DMS 273 (cell line): ENCODE measurements at regions not wholly inside any gene's neighbourhood (a gene's known extent, or its start where the extent isn't known, plus 50 kb on each side); places are given as distances from the start of the nearest gene placed in this dataset.

ENCODE experiments used
- DNase-seq: peaks from one replicate; lab custom pipeline; 2025; ENCODE audit not compliant: unreplicated experiment; lab: John Stamatoyannopoulos, UW

GRCh38 chr10:33521904-33522303, 187.4 kb upstream of the NRP1 start:
- DNase-seq, result no peak

GRCh38 chr10:33521062-33521461, 186.6 kb upstream of the NRP1 start:
- no peak for DNase-seq

GRCh38 chr10:33520223-33520622, 185.8 kb upstream of the NRP1 start:
- no peak for DNase-seq

- no peak for DNase-seq
Observed at GRCh38 chr10:33519130-33519860, 184.8 kb upstream of the NRP1 start.

- no peak for DNase-seq
Observed at GRCh38 chr10:33510206-33510605, 175.7 kb upstream of the NRP1 start.

- DNase-seq, result peak; percentile 21
Observed at GRCh38 chr10:33509231-33509831, 174.9 kb upstream of the NRP1 start.

DNA sequence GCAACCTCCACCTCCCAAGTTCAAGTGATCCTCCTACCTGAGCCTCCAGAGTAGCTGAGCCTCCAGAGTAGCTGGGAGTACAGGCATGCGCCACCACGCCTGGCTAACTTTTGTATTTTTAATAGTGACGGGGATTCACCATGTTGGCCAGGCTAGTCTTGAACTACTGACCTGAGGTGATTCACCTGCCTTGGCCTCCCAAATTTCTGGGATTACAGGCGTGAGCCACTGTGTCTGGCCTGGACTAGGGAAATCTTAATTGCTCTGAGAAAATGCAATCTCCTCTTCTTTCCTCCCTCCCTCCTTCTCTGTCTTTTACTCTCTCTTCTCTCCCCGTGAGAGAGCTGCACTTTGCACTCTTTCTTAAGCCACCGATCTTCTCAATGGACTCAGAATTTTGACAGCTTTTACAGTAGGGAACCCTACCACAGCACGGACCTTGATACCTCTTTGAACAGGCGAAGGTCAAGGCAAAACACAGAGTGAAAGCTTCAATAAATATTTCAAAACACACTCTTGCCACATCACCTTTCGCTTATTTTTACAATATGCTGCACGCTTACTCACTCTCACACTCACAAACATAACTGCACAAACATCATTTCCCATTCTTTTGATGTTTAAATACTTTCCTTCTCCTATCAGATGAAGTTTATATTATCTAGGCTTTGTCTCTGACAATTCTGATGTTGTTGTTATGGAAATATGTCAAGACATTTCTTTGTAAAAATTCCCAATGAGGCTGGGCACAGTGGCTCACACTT, 173.4 kb upstream of the NRP1 start:
- no peak for DNase-seq

GRCh38 chr10:33506838-33507661, 172.6 kb upstream of the NRP1 start:
- DNase-seq, result no peak

DNA sequence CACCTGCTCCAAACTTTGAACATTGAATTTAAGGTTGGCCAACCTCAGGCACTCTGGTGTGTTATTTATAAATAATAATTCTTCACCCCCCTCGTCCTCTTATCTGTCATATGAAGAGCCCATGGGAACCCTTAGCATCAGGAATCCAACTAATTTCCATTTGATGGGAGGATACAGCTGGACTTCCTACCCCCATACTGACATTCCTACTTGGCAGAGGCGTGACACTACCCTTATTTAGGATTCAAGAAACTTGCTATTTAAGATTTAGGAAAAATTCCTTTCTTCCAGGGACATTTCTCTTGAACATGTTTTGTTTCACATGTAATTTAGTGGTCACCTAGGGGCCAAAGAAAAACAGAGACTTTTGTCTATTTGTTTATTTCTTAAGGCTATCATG, 171.9 kb upstream of the NRP1 start:
- no peak for DNase-seq

DNA sequence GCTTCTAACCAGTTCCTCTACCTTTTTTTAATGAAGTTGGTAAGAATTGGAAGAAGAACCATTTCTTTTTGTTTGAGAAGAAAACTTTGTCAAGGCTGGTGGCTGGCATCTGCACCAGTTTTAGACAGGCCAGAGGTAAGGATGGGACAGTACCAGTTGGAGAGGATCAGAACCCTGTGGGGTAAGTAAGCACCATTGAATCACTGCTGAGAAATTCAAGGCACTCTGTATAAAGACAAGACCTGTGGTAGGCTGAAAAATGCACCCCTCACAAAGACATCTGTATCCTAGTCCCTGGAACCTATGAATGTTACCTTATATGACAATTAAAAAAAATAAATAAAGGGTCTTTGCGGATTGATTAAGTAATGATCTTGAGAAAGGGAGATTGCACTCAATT, 166.7 kb upstream of the NRP1 start:
- DNase-seq, result no peak

DNA sequence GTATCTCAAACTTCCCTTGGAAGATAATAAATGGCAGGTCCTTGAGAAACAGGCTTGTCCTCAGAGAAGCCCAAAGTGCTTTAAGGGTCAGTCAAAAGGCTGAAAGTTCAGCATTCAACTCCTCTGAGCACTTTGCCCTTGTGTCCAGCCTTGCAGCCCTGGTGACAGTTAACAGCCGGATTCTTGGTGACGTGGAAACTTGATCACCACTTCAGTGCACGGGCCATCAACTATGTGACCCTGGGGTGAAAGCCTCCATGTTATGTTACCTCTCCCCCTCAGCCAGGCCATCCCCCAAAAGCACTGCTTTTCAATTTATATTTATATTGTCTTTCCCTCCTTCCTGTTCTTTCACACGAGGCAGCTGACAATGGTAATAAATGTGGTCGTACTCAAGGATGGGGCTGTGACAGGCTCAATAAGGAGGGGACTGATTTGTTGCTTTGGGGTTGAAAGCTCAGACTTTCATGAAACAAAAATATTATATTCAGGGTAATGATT, 164.0 kb upstream of the NRP1 start:
- no peak for DNase-seq

GRCh38 chr10:33497338-33497737, 162.9 kb upstream of the NRP1 start:
- no peak for DNase-seq

DNA sequence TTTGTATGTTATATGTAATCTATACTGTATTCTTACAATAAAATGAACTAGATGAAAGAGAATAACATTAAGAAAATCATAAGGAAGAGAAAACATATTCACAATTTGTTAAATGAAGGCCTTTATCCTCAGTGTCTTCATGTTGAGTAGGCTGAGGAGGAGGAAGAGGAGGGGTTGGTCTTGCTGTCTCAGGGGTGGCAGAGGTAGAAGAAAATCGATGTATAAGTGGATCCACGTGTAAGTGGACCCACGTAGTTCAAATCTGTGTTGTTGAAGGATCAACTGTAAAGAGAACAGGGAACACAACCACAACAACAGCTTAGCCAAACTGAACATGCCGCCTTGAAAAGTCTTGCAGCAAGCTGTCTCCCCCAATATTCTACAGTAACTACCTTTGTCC, 161.6 kb upstream of the NRP1 start:
- DNase-seq, result no peak

GRCh38 chr10:33494694-33495265, 160.3 kb upstream of the NRP1 start:
- DNase-seq, result no peak

GRCh38 chr10:33493978-33494377, 159.5 kb upstream of the NRP1 start:
- DNase-seq, result no peak

DNA sequence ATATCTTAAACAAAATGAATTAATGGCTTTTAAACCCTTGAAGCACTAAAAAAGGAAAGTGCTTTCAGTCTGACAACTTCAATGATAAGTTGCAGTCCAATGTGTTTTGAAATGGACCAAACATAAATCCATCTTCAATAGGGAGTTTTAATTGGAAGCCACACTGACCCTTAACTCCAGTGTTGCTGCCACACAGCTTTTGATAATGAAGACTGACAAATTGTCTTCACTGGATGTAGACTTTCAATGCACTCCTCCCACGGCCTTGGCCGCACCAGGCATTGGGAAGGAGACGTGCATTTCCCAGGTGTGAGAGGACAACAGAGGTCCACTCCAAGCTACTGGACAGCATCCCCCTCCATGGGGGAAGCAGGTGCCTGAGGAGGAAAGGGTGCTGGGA, 159.0 kb upstream of the NRP1 start:
- DNase-seq, result no peak

DNA sequence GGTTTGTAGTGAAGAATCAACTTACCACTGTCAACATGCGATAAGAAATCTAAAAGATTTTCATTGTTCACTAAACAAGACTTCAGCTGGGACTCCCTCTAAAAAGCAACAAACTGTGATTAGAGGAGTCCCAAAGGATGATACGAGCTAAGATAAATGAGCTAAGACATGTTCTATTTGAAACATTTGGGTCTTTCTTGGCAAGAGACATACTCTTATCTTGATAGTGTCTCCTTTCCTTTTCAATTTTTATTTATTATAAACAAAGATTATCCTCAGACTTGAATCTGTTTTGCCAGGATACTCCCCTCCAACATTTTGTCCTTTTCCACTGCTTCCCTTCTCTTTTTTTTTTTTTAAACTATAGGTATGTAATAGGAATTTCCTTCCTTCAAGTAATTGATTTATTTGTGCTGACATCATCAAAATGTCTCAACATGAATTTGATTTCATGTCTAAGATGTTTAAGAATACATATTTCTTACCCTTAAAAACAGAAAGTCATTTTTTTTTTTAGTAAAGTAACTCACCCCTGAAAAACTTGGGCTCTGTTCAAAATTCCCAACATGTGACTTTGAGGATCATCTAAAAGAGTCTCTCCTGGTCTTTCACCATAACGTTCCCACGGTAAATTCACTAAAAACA, 158.4 kb upstream of the NRP1 start:
- no peak for DNase-seq

GRCh38 chr10:33489501-33490176, 155.2 kb upstream of the NRP1 start:
- no peak for DNase-seq

DNA sequence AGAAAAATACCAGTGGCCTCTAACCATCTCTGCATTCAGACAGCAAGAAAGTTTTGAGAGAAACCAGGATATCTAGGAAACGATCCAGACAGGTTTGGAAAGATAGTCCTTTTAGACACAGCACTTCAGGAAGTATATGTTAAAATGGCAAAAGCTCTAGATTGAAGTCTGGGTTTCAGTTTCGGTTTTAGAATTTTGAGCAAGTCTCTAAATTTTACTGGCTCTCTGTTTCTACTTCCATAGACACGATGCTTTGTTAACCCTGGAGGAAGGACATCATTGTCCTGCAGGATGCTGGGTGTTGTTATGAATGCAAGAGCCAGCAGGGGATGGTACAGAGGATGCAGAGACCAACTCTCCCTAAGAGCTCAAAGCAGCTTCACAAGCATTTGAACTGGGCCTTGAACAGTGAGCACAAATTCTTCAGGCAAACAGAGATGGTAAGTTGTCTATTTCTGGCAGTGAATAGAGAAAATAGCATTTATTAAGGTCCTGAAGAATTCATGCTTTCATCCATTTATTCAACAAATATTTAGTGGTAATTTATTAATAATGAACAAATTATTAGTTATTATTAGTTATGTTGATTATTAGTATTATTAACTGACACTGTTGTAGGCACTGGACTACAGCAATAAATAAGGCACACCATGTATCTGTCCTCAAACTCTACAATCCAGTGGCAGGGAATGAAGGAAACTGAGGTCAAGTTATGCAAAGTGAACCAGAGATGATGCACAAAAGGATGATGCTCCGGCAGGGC, 152.7 kb upstream of the NRP1 start:
- DNase-seq, result peak; percentile 0
